ENCODE measurements at regions not wholly inside any gene's neighbourhood (a gene's known extent, or its start where the extent isn't known, plus 50 kb on each side); places are given as distances from the start of the nearest gene placed in this dataset.

DNA sequence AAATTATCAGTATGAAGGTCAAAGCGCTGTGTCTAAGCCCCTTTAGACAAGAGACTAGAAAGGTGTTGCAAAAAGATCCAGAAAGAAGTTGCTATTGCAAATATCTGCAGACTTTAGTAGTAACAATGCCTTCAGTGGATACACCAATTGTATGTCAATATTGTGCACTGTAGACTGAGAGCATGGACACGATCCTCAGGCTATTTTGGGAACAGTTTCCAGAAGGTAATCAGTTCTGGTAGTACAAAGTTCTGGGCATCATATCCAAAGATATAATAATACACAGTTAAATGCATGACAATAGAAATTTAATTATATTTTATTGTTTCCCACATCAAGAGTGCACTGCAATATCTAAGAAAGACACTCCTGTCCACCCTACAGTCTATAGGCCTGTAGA lies 84.1 kb upstream of the LUZP2 start:
- TF ChIP-seq CTCF (conservative IDR thresholded peaks at IDR 0.05; ENCODE audit: low read depth, low read length) = no peak
- TF ChIP-seq EZH2 (IDR thresholded peaks at IDR 0.05; ENCODE audit: borderline replicate concordance, low read depth, low read length, poor library complexity, severe bottlenecking) = no peak
